H9 (cell line): ENCODE measurements at regions not wholly inside any gene's neighbourhood (a gene's known extent, or its start where the extent isn't known, plus 50 kb on each side); places are given as distances from the start of the nearest gene placed in this dataset.

Experiments used
- DNase-seq: peaks from one replicate; pipeline ENCODE4 v3.0.0-alpha.2; 2017
- H2AFZ ChIP-seq: one replicate; pipeline ENCODE4 v1.6.1; 2013; ENCODE audit warnings: mild to moderate bottlenecking, low read length, control low read depth, moderate library complexity
- H2AK5ac ChIP-seq: 2 replicates; pipeline ENCODE4 v1.6.1; 2013; ENCODE audit warnings: low read length, control low read depth, mixed read lengths; ENCODE audit not compliant: insufficient read length
- H2BK120ac ChIP-seq: one replicate; pipeline ENCODE4 v1.6.1; 2013; ENCODE audit warnings: low read depth, mild to moderate bottlenecking, low read length, control low read depth, inconsistent platforms; ENCODE audit not compliant: poor library complexity, severe bottlenecking
- H2BK12ac ChIP-seq: 2 replicates; pipeline ENCODE4 v1.6.1; 2013; ENCODE audit warnings: low read length, control low read depth, mixed read lengths, low read depth; ENCODE audit not compliant: insufficient read length
- H2BK15ac ChIP-seq: 2 replicates; pipeline ENCODE4 v1.6.1; 2013; ENCODE audit warnings: low read depth, low read length, control low read depth
- H2BK20ac ChIP-seq: one replicate; pipeline ENCODE4 v1.6.1; 2013; ENCODE audit warnings: low read depth, mild to moderate bottlenecking, low read length, control low read depth, inconsistent platforms; ENCODE audit not compliant: poor library complexity, severe bottlenecking
- H2BK5ac ChIP-seq: 2 replicates; pipeline ENCODE4 v1.6.1; 2013; ENCODE audit warnings: low read length, control low read depth, mixed read lengths; ENCODE audit not compliant: insufficient read length
- H3K14ac ChIP-seq: 2 replicates; pipeline ENCODE4 v1.6.1; 2013; ENCODE audit warnings: low read length, control low read depth; ENCODE audit not compliant: insufficient read depth
- H3K18ac ChIP-seq: 2 replicates; pipeline ENCODE4 v1.6.1; 2013; ENCODE audit warnings: low read depth, mild to moderate bottlenecking, mixed read lengths, low read length, control low read depth; ENCODE audit not compliant: insufficient read length
- H3K23ac ChIP-seq: 2 replicates; pipeline ENCODE4 v1.6.1; 2013; ENCODE audit warnings: low read length, control low read depth, mixed read lengths, low read depth; ENCODE audit not compliant: insufficient read length
- H3K23me2 ChIP-seq: 2 replicates; pipeline ENCODE4 v1.6.1; 2013; ENCODE audit warnings: low read depth, mild to moderate bottlenecking, mixed read lengths, low read length, control low read depth; ENCODE audit not compliant: insufficient read length, poor library complexity, severe bottlenecking
- H3K27ac ChIP-seq: 2 replicates; pipeline ENCODE4 v1.5.1; 2013; ENCODE audit warnings: low read length, control low read depth, mixed read lengths, low read depth; ENCODE audit not compliant: insufficient read length
- H3K27me3 ChIP-seq: 2 replicates; pipeline ENCODE4 v1.6.1; 2013; ENCODE audit warnings: low read length, control low read depth, inconsistent platforms; ENCODE audit not compliant: insufficient read depth
- H3K4ac ChIP-seq: 2 replicates; pipeline ENCODE4 v1.6.1; 2013; ENCODE audit warnings: low read depth, mild to moderate bottlenecking, control low read depth, inconsistent platforms, low read length, moderate library complexity
- H3K4me1 ChIP-seq: 2 replicates; pipeline ENCODE4 v1.6.1; 2013; ENCODE audit warnings: low read length, control low read depth, inconsistent platforms; ENCODE audit not compliant: insufficient read depth
- H3K4me2 ChIP-seq: 2 replicates; pipeline ENCODE4 v1.6.1; 2013; ENCODE audit warnings: low read length, control low read depth, mixed read lengths; ENCODE audit not compliant: insufficient read length, insufficient read depth
- H3K56ac ChIP-seq: 2 replicates; pipeline ENCODE4 v1.6.1; 2013; ENCODE audit warnings: low read depth, mild to moderate bottlenecking, mixed read lengths, low read length, control low read depth; ENCODE audit not compliant: insufficient read length
- H3K79me1 ChIP-seq: 2 replicates; pipeline ENCODE4 v1.6.1; 2013; ENCODE audit warnings: low read depth, mild to moderate bottlenecking, moderate library complexity, low read length, control low read depth, inconsistent platforms; ENCODE audit not compliant: insufficient read depth, poor library complexity, severe bottlenecking
- H3K79me2 ChIP-seq: 2 replicates; pipeline ENCODE4 v1.6.1; 2013; ENCODE audit warnings: low read length, control low read depth, inconsistent platforms; ENCODE audit not compliant: insufficient read depth
- H3K9ac ChIP-seq: 2 replicates; pipeline ENCODE4 v1.6.1; 2013; ENCODE audit warnings: low read length, control low read depth, mixed read lengths; ENCODE audit not compliant: insufficient read length; ENCODE audit errors: extremely low read depth
- H3K9me3 ChIP-seq: one replicate; pipeline ENCODE4 v1.6.1; 2013; ENCODE audit warnings: low read depth, low read length, inconsistent platforms; ENCODE audit not compliant: control insufficient read depth
- H3T11ph ChIP-seq: one replicate; pipeline ENCODE4 v1.6.1; 2013; ENCODE audit warnings: mild to moderate bottlenecking, low read length, control low read depth, inconsistent platforms
- H4K20me1 ChIP-seq: one replicate; pipeline ENCODE4 v1.6.1; 2013; ENCODE audit not compliant: control insufficient read depth, insufficient read length, insufficient read depth
- H4K5ac ChIP-seq: 2 replicates; pipeline ENCODE4 v1.6.1; 2013; ENCODE audit warnings: low read depth, mild to moderate bottlenecking, mixed read lengths, low read length, control low read depth; ENCODE audit not compliant: insufficient read length
- H4K8ac ChIP-seq: replicated peaks from 2 replicates; pipeline ENCODE4 v1.6.1; 2013; ENCODE audit warnings: low read length, control low read depth, mixed read lengths, low read depth; ENCODE audit not compliant: insufficient read length
- H4K91ac ChIP-seq: 2 replicates; pipeline ENCODE4 v1.6.1; 2013; ENCODE audit warnings: low read depth, mild to moderate bottlenecking, moderate library complexity, mixed read lengths, low read length, control low read depth; ENCODE audit not compliant: insufficient read length
- H3K27ac Mint-ChIP-seq, 3 experiments: 2 replicates in 2 of 3; 3 replicates in 1 of 3; pipeline ENCODE4 v1.8.0; 2020 to 2021; ENCODE audit warnings: mixed read lengths in 3 of 3, mild to moderate bottlenecking in 1 of 3, moderate library complexity in 1 of 3
- H3K27me3 Mint-ChIP-seq: 2 replicates; pipeline ENCODE4 v1.8.0; 2021; ENCODE audit warnings: low read depth, mild to moderate bottlenecking, moderate library complexity, mixed read lengths
- H3K36me3 Mint-ChIP-seq, 3 experiments: 2 replicates in 2 of 3; 3 replicates in 1 of 3; pipeline ENCODE4 v1.8.0; 2020 to 2021; ENCODE audit warnings: low read depth in 3 of 3, mixed read lengths in 3 of 3; ENCODE audit not compliant: insufficient read depth in 1 of 3
- H3K4me1 Mint-ChIP-seq, 2 experiments: 2 replicates each; pipeline ENCODE4 v1.8.0; 2020; ENCODE audit warnings: mixed read lengths in 2 of 2
- H3K4me3 Mint-ChIP-seq, 2 experiments: 2 replicates in 1 of 2; 3 replicates in 1 of 2; pipeline ENCODE4 v1.8.0; 2020 to 2021; ENCODE audit warnings: mild to moderate bottlenecking in 2 of 2, mixed read lengths in 2 of 2, moderate library complexity in 1 of 2
- H3K9me3 Mint-ChIP-seq, 2 experiments: 2 replicates in 1 of 2; 3 replicates in 1 of 2; pipeline ENCODE4 v1.8.0; 2020; ENCODE audit warnings: mild to moderate bottlenecking in 2 of 2, mixed read lengths in 2 of 2, moderate library complexity in 1 of 2
- CTCF ChIP-seq: fragments of 200-600 bp; sonication (generic); conservative IDR thresholded peaks from 3 replicates; pipeline ENCODE4 v1.8.0; 2021; ENCODE audit warnings: antibody characterized with exemption, mild to moderate bottlenecking
- WGBS: extraction: QIAGEN DNeasy Blood & Tissue Kit; methylation state at CpG from one replicate; pipeline ENCODE4 v1.1.7; 2013; ENCODE audit warnings: missing lambda C conversion rate, low lambda C conversion rate, mixed read lengths; ENCODE audit not compliant: insufficient read length; ENCODE audit errors: extremely low coverage; 5-methylcytosine and 5-hydroxymethylcytosine counted together

- Histone ChIP-seq H3K4me1 (no peaks in the 10 kb centered on the region), H4K20me1 (no peaks in the 10 kb centered on the region), H2AK5ac (no peak overlapping the region), H2AFZ (no peak overlapping the region), H3T11ph (no peak overlapping the region), H3K56ac (no peak overlapping the region), H4K5ac (no peak overlapping the region), H3K9me3 (no peaks in the 10 kb centered on the region), H3K14ac (no peak overlapping the region), H3K4me2 (no peak overlapping the region), H3K27ac (no peak overlapping the region), H4K91ac (no peak overlapping the region), H3K79me1 (no peaks in the 10 kb centered on the region), H3K9ac (no peak overlapping the region), H3K79me2 (no peaks in the 10 kb centered on the region), H3K23ac (no peak overlapping the region), H2BK120ac (no peak overlapping the region), H3K4ac (no peak overlapping the region), H3K18ac (no peak overlapping the region), H2BK5ac (no peak overlapping the region), H3K27me3 (no peaks in the 10 kb centered on the region; the same call in 1 of the 2 replicates), H4K8ac (no peak overlapping the region), H2BK15ac (no peak overlapping the region), H3K23me2 (no peaks in the 10 kb centered on the region), H2BK12ac (no peak overlapping the region), H2BK20ac (no peak overlapping the region)
- no peak for DNase-seq
- no CpG with 5 or more reads among the region's 9 CpGs for WGBS
- no peak for TF ChIP-seq CTCF
- peaks cover 22 to 26% of the 10 kb centered on the region in 2 experiments for H3K4me1 Mint-ChIP-seq
- H3K27ac Mint-ChIP-seq, result no peak overlapping the region; a peak in 1 of 7 replicates
- H3K36me3 Mint-ChIP-seq, result no peaks in the 10 kb centered on the region
- H3K9me3 Mint-ChIP-seq, result no peaks in the 10 kb centered on the region; a peak in 1 of 5 replicates
- no peak overlapping the region for H3K4me3 Mint-ChIP-seq
- peaks cover 26% of the 10 kb centered on the region for H3K27me3 Mint-ChIP-seq
Observed at GRCh38 chr10:78751716-78752115, 317.1 kb upstream of the ZMIZ1 start.
